CD4-positive, alpha-beta T cell treated with Interleukin-1 beta for 1 hour (primary cell): ENCODE measurements at regions not wholly inside any gene's neighbourhood (a gene's known extent, or its start where the extent isn't known, plus 50 kb on each side); places are given as distances from the start of the nearest gene placed in this dataset.
"Not testable (repeated sequence)": the region's sequence is repeated elsewhere in the genome, so short reads cannot be mapped to it uniquely, and the experiment has no call there.

Experiments used
- DNase-seq, 2 donors: peaks; one replicate each; pipeline ENCODE4 v3.0.0-alpha.2; 2020 to 2022

GRCh38 chr6:169099411-169100202, 154.0 kb downstream of the THBS2 start:
- no peak for DNase-seq

- not testable (repeated sequence) for DNase-seq
Measured at GRCh38 chr6:169098651-169099050, 155.0 kb downstream of the THBS2 start.

- no peak for DNase-seq
Measured at GRCh38 chr6:169098116-169098515, 155.5 kb downstream of the THBS2 start.

GRCh38 chr6:169097381-169097959, 156.2 kb downstream of the THBS2 start:
- no peak for DNase-seq

GRCh38 chr6:169096388-169096787, 157.3 kb downstream of the THBS2 start:
- DNase-seq, result no peak

- DNase-seq, result no peak
Measured at GRCh38 chr6:169095153-169095552, 158.5 kb downstream of the THBS2 start.

- no peak for DNase-seq
Measured at GRCh38 chr6:169094552-169094950, 159.1 kb downstream of the THBS2 start.

- DNase-seq, result no peak
Measured at GRCh38 chr6:169093770-169094551, 159.7 kb downstream of the THBS2 start.

GRCh38 chr6:169093066-169093723, 160.5 kb downstream of the THBS2 start:
- no peak for DNase-seq

GRCh38 chr6:169092375-169092774, 161.3 kb downstream of the THBS2 start:
- DNase-seq, result no peak

GRCh38 chr6:169090514-169091127, 163.0 kb downstream of the THBS2 start:
- not testable (repeated sequence) for DNase-seq

- DNase-seq, result no peak
Measured at GRCh38 chr6:169088762-169089161, 164.9 kb downstream of the THBS2 start.

- no peak for DNase-seq
Measured at GRCh38 chr6:169087443-169088041, 166.1 kb downstream of the THBS2 start.

GRCh38 chr6:169086616-169087015, 167.0 kb downstream of the THBS2 start:
- DNase-seq, result not testable (repeated sequence)

GRCh38 chr6:169086020-169086419, 167.6 kb downstream of the THBS2 start:
- DNase-seq, result no peak

- DNase-seq, result no peak
Measured at GRCh38 chr6:169085466-169085865, 168.2 kb downstream of the THBS2 start.

- DNase-seq, result not testable (repeated sequence)
Measured at GRCh38 chr6:169084557-169084956, 169.1 kb downstream of the THBS2 start.

GRCh38 chr6:169084067-169084466, 169.6 kb downstream of the THBS2 start:
- DNase-seq, result no peak

- DNase-seq, result no peak
Measured at GRCh38 chr6:169083508-169083874, 170.2 kb downstream of the THBS2 start.

GRCh38 chr6:169082817-169083507, 170.7 kb downstream of the THBS2 start:
- DNase-seq, result no peak

- no peak for DNase-seq
Measured at GRCh38 chr6:169082093-169082492, 171.6 kb downstream of the THBS2 start.

- no peak for DNase-seq
Measured at GRCh38 chr6:169081248-169081647, 172.4 kb downstream of the THBS2 start.
